PC-3 (cell line): ENCODE measurements at regions not wholly inside any gene's neighbourhood (a gene's known extent, or its start where the extent isn't known, plus 50 kb on each side); places are given as distances from the start of the nearest gene placed in this dataset.

Experiments
- EZH2 ChIP-seq: fragments of 300-600 bp; sonication (generic); IDR thresholded peaks from one replicate; pipeline ENCODE4 v1.6.1; 2017; ENCODE audit warnings: antibody characterized with exemption, mild to moderate bottlenecking, low read length; ENCODE audit not compliant: unreplicated experiment
- TF ChIP-seq, protein P1 (sequence below): fragments of 300-600 bp; sonication (generic); conservative IDR thresholded peaks from 2 replicates; pipeline ENCODE4 v1.5.1; 2017; ENCODE audit warnings: antibody characterized with exemption, low read depth, mild to moderate bottlenecking, low read length

DNA sequence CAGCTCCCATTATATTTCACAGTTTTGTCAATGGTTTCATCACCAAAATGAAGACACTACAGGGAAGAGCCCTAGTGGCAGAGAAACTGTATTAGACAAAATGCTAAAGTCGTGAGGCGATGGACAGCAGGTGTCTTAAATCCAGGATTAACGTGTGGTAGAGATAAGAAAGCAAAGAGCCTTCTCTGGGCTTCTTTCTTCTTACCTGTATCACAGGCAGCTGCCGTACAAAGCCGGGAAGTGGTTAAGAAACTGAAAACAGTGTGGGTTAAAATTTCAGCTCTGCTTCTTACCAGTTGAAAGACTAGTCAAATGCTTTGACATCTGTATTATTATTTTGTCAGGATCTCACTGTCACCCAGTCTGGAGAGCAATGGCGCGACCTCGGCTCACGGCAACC, 98.2 kb upstream of the NUDT7 start:
- TF ChIP-seq, protein P1, sequence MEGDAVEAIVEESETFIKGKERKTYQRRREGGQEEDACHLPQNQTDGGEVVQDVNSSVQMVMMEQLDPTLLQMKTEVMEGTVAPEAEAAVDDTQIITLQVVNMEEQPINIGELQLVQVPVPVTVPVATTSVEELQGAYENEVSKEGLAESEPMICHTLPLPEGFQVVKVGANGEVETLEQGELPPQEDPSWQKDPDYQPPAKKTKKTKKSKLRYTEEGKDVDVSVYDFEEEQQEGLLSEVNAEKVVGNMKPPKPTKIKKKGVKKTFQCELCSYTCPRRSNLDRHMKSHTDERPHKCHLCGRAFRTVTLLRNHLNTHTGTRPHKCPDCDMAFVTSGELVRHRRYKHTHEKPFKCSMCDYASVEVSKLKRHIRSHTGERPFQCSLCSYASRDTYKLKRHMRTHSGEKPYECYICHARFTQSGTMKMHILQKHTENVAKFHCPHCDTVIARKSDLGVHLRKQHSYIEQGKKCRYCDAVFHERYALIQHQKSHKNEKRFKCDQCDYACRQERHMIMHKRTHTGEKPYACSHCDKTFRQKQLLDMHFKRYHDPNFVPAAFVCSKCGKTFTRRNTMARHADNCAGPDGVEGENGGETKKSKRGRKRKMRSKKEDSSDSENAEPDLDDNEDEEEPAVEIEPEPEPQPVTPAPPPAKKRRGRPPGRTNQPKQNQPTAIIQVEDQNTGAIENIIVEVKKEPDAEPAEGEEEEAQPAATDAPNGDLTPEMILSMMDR: no peak
- no peak for TF ChIP-seq EZH2
